K562 (cell line): ENCODE measurements at regions not wholly inside any gene's neighbourhood (a gene's known extent, or its start where the extent isn't known, plus 50 kb on each side); places are given as distances from the start of the nearest gene placed in this dataset.

Experiments used
- BACH1 ChIP-seq: fragments of 200-800 bp; sonication (Bioruptor generic); IDR thresholded peaks from 2 replicates; pipeline ENCODE4 v1.6.1; 2016; ENCODE audit warnings: missing genetic modification characterization, missing compliant biosample characterization
- MEIS2 ChIP-seq: fragments of 450-650 bp; IDR thresholded peaks from 2 replicates; pipeline ENCODE4 v1.6.1; 2014; ENCODE audit warnings: mild to moderate bottlenecking; ENCODE audit not compliant: partially characterized antibody
- PHF20 ChIP-seq: fragments of 450-650 bp; IDR thresholded peaks from 2 replicates; pipeline ENCODE4 v1.6.1; 2018; ENCODE audit not compliant: partially characterized antibody
- POLR3G ChIP-seq: IDR thresholded peaks from 2 replicates; pipeline ENCODE4 v1.6.1; 2011; ENCODE audit not compliant: insufficient read length, insufficient replicate concordance; ENCODE audit errors: extremely low read depth
- POU5F1 ChIP-seq: fragments of 150-350 bp; IDR thresholded peaks from 2 replicates; pipeline ENCODE4 v1.6.1; 2014; ENCODE audit warnings: borderline replicate concordance, low read length, low read depth, mild to moderate bottlenecking; ENCODE audit not compliant: partially characterized antibody
- SIRT6 ChIP-seq: IDR thresholded peaks from one replicate; pipeline ENCODE4 v1.6.1; 2012; ENCODE audit warnings: low read depth, mild to moderate bottlenecking, control low read depth, inconsistent platforms, low read length, moderate library complexity
- TARDBP ChIP-seq: fragments of 450-650 bp; IDR thresholded peaks from 2 replicates; pipeline ENCODE4 v1.6.1; 2016
- ZNF143 ChIP-seq: sonication (generic); formaldehyde crosslinking; IDR thresholded peaks from 2 replicates; pipeline ENCODE4 v1.9.0; 2022; ENCODE audit warnings: mild to moderate bottlenecking, missing genetic modification reagents
- ZNF224 ChIP-seq: sonication (generic); formaldehyde crosslinking; IDR thresholded peaks from 2 replicates; pipeline ENCODE4 v1.8.0; 2022; ENCODE audit warnings: mild to moderate bottlenecking, missing genetic modification reagents
- ZNF717 ChIP-seq: fragments of 250-450 bp; sonication (Bioruptor Pico); IDR thresholded peaks from 2 replicates; pipeline ENCODE4 v1.5.0; 2021
- ZNF778 ChIP-seq: fragments of 450-650 bp; formaldehyde crosslinking; IDR thresholded peaks from 2 replicates; pipeline ENCODE4 v1.4.0; 2020; ENCODE audit warnings: mild to moderate bottlenecking, moderate library complexity
- ZNF785 ChIP-seq: fragments of 250-450 bp; sonication (Bioruptor Pico); IDR thresholded peaks from 2 replicates; pipeline ENCODE4 v1.4.0; 2020; ENCODE audit warnings: mild to moderate bottlenecking
- TF ChIP-seq, protein P1 (sequence below): sonication (generic); formaldehyde crosslinking; IDR thresholded peaks from 2 replicates; pipeline ENCODE4 v1.8.1; 2023; ENCODE audit warnings: mild to moderate bottlenecking, missing genetic modification reagents, moderate library complexity
- TF ChIP-seq, protein P2 (sequence below): fragments of 250-450 bp; sonication (Bioruptor Pico); IDR thresholded peaks from 2 replicates; pipeline ENCODE4 v1.5.0; 2021; ENCODE audit warnings: mild to moderate bottlenecking, borderline replicate concordance
- TF ChIP-seq, protein P3 (sequence below): sonication (generic); formaldehyde crosslinking; IDR thresholded peaks from 2 replicates; pipeline ENCODE4 v1.8.1; 2023; ENCODE audit warnings: missing genetic modification reagents, mild to moderate bottlenecking, borderline replicate concordance
- TF ChIP-seq, protein P4 (sequence below): fragments of 250-450 bp; sonication (Bioruptor Pico); IDR thresholded peaks from 2 replicates; pipeline ENCODE4 v1.8.0; 2022; ENCODE audit warnings: moderate library complexity, mild to moderate bottlenecking, inconsistent platforms

DNA sequence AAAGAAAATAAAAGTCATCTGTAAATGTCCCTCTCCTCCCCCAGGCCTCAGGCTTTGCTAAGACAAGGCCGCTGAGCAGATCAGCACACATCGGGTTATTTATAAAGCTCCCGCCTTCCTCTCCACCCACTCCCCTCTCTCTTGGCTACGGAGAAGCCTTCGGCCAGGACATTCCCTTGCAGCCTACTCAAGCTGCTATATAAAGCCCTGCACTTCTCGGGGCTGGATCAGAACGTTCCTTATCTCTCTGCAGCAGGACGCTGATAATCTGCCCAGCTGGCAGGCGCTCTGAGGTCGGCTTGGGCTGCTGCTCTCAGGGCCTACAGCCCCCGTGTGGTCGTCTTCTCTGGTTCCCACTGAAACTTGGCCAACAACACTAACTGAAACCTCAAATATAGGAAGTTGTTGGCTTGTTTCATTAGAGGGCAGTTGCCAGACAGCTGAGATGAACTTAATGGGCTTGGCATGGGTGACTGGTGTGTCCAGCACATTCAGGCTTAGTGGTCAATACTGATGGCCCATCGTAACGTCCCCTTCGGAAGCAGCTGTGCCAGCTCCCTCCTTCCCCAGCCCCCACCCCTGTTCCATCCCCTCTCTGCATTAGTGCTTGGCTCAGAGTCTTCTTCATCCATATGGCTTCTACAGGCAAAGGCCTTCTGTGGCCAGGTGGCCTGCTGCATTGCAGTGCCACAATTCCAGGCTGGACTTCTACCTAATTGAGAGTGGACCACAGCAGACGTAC lies 64.6 kb downstream of the IER5 start (continued):
- TF ChIP-seq ZNF717 (CRISPR knock-in tag) (no peak), ZNF778 (CRISPR knock-in tag) (no peak), POU5F1 (no peak), ZNF143 (CRISPR knock-in tag) (0 out of 2 replicates have a peak, but pooled peaks have one; percentile 15), PHF20 (peak; percentile 16), POLR3G (no peak), TARDBP (peak; percentile 96), BACH1 (peak; percentile 89), MEIS2 (peak; percentile 63), ZNF785 (CRISPR knock-in tag) (no peak), ZNF224 (CRISPR knock-in tag) (no peak), SIRT6 (no peak)
- TF ChIP-seq, protein P1, sequence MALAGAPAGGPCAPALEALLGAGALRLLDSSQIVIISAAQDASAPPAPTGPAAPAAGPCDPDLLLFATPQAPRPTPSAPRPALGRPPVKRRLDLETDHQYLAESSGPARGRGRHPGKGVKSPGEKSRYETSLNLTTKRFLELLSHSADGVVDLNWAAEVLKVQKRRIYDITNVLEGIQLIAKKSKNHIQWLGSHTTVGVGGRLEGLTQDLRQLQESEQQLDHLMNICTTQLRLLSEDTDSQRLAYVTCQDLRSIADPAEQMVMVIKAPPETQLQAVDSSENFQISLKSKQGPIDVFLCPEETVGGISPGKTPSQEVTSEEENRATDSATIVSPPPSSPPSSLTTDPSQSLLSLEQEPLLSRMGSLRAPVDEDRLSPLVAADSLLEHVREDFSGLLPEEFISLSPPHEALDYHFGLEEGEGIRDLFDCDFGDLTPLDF (CRISPR knock-in tag): no peak
- TF ChIP-seq, protein P2, sequence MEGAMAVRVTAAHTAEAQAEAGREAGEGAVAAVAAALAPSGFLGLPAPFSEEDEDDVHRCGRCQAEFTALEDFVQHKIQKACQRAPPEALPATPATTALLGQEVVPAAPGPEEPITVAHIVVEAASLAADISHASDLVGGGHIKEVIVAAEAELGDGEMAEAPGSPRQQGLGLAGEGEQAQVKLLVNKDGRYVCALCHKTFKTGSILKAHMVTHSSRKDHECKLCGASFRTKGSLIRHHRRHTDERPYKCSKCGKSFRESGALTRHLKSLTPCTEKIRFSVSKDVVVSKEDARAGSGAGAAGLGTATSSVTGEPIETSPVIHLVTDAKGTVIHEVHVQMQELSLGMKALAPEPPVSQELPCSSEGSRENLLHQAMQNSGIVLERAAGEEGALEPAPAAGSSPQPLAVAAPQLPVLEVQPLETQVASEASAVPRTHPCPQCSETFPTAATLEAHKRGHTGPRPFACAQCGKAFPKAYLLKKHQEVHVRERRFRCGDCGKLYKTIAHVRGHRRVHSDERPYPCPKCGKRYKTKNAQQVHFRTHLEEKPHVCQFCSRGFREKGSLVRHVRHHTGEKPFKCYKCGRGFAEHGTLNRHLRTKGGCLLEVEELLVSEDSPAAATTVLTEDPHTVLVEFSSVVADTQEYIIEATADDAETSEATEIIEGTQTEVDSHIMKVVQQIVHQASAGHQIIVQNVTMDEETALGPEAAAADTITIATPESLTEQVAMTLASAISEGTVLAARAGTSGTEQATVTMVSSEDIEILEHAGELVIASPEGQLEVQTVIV: no peak
- TF ChIP-seq, protein P3, sequence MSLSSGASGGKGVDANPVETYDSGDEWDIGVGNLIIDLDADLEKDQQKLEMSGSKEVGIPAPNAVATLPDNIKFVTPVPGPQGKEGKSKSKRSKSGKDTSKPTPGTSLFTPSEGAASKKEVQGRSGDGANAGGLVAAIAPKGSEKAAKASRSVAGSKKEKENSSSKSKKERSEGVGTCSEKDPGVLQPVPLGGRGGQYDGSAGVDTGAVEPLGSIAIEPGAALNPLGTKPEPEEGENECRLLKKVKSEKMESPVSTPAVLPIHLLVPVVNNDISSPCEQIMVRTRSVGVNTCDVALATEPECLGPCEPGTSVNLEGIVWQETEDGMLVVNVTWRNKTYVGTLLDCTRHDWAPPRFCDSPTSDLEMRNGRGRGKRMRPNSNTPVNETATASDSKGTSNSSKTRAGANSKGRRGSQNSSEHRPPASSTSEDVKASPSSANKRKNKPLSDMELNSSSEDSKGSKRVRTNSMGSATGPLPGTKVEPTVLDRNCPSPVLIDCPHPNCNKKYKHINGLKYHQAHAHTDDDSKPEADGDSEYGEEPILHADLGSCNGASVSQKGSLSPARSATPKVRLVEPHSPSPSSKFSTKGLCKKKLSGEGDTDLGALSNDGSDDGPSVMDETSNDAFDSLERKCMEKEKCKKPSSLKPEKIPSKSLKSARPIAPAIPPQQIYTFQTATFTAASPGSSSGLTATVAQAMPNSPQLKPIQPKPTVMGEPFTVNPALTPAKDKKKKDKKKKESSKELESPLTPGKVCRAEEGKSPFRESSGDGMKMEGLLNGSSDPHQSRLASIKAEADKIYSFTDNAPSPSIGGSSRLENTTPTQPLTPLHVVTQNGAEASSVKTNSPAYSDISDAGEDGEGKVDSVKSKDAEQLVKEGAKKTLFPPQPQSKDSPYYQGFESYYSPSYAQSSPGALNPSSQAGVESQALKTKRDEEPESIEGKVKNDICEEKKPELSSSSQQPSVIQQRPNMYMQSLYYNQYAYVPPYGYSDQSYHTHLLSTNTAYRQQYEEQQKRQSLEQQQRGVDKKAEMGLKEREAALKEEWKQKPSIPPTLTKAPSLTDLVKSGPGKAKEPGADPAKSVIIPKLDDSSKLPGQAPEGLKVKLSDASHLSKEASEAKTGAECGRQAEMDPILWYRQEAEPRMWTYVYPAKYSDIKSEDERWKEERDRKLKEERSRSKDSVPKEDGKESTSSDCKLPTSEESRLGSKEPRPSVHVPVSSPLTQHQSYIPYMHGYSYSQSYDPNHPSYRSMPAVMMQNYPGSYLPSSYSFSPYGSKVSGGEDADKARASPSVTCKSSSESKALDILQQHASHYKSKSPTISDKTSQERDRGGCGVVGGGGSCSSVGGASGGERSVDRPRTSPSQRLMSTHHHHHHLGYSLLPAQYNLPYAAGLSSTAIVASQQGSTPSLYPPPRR (CRISPR knock-in tag): peak; percentile 93
- TF ChIP-seq, protein P4, sequence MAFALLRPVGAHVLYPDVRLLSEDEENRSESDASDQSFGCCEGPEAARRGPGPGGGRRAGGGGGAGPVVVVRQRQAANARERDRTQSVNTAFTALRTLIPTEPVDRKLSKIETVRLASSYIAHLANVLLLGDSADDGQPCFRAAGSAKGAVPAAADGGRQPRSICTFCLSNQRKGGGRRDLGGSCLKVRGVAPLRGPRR: no peak
